ENCODE measurements at regions not wholly inside any gene's neighbourhood (a gene's known extent, or its start where the extent isn't known, plus 50 kb on each side); places are given as distances from the start of the nearest gene placed in this dataset.

- TF ChIP-seq CTCF (IDR thresholded peaks at IDR 0.05): no peak
- no peak for TF ChIP-seq POLR2A (IDR thresholded peaks at IDR 0.05)
Measured at GRCh38 chr15:96037584-96037983, 292.9 kb upstream of the NR2F2 start.

Measured in uterus (tissue), 2 donors.